Prostate gland (tissue), 2 donors: ENCODE measurements at regions not wholly inside any gene's neighbourhood (a gene's known extent, or its start where the extent isn't known, plus 50 kb on each side); places are given as distances from the start of the nearest gene placed in this dataset.

Experiments
- POLR2A ChIP-seq: fragments of 450-650 bp; IDR thresholded peaks from one replicate; pipeline ENCODE4 v1.6.1; 2016; ENCODE audit warnings: antibody characterized with exemption, mild to moderate bottlenecking
- POLR2AphosphoS5 ChIP-seq: sonication (generic); formaldehyde crosslinking; IDR thresholded peaks from one replicate; pipeline ENCODE4 v1.6.1; 2017; ENCODE audit warnings: antibody characterized with exemption
- TF ChIP-seq, protein P1 (sequence below), 4 experiments: fragments of 200-600 bp in 2 of 4; fragments of 450-650 bp in 2 of 4; sonication (generic) in 2 of 4; IDR thresholded peaks; 1 replicate in 3 of 4; 2 replicates in 1 of 4; pipeline ENCODE4 v1.5.1; 2016 to 2019; ENCODE audit warnings: antibody characterized with exemption in 4 of 4, mild to moderate bottlenecking in 2 of 4, moderate library complexity in 2 of 4

DNA sequence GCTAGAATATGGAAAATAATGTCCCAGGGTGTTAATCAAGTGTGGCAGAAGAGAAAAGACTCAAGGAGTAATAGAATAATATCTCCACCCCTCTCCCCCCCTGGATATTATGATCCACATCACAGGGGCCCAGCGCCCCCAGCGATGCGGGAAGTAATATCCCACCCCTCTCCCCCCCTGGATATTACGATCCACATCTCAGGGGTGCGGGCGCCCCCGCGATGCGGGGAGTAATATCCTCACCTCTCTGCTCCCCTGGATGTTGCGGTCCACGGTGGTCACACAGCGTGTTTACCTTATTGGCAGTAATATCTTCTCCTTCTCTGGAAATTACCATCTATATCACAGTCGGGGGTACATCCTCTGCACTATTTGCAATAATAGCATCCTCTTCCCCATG lies 97.1 kb upstream of the OSBPL11 start:
- TF ChIP-seq, protein P1, sequence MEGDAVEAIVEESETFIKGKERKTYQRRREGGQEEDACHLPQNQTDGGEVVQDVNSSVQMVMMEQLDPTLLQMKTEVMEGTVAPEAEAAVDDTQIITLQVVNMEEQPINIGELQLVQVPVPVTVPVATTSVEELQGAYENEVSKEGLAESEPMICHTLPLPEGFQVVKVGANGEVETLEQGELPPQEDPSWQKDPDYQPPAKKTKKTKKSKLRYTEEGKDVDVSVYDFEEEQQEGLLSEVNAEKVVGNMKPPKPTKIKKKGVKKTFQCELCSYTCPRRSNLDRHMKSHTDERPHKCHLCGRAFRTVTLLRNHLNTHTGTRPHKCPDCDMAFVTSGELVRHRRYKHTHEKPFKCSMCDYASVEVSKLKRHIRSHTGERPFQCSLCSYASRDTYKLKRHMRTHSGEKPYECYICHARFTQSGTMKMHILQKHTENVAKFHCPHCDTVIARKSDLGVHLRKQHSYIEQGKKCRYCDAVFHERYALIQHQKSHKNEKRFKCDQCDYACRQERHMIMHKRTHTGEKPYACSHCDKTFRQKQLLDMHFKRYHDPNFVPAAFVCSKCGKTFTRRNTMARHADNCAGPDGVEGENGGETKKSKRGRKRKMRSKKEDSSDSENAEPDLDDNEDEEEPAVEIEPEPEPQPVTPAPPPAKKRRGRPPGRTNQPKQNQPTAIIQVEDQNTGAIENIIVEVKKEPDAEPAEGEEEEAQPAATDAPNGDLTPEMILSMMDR (IDR thresholded peaks at IDR 0.05) = no peak
- no peak for TF ChIP-seq POLR2A
- TF ChIP-seq POLR2AphosphoS5 = no peak
